IMR-90 (cell line): ENCODE measurements at regions not wholly inside any gene's neighbourhood (a gene's known extent, or its start where the extent isn't known, plus 50 kb on each side); places are given as distances from the start of the nearest gene placed in this dataset.

ENCODE experiments used
- ATAC-seq: fragments of 200-7000 bp; cut with Tn5 transposase; 2 replicates; pipeline ENCODE4 v1.9.1; 2020; ENCODE audit warnings: low read depth, mild to moderate bottlenecking, moderate library complexity
- BruUV-seq: library from RNA; stranded (reverse); fragments of 400-500 nt; replicated peaks from 2 replicates; lab custom pipeline; 2021; lab: Mats Ljungman, UMichigan
- CTCF ChIA-PET: fragments of 300-600 bp; formaldehyde crosslinking; extraction: SDS; loops from one replicate; lab custom pipeline; 2021; ENCODE audit warnings: antibody characterized with exemption; lab: Yijun Ruan, JAX
- POLR2A ChIA-PET: fragments of 300-600 bp; sonication (Branson Sonifier 250); formaldehyde crosslinking; loops from one replicate; lab custom pipeline; 2022; ENCODE audit warnings: antibody characterized with exemption; ENCODE audit not compliant: unreplicated experiment; lab: Charles Lee
- DNase-seq: peaks from one replicate; pipeline ENCODE4 v3.0.0; 2013
- H2AFZ ChIP-seq: replicated peaks from 2 replicates; pipeline ENCODE3; 2013; ENCODE audit warnings: low read length, mild to moderate bottlenecking; ENCODE audit not compliant: poor library complexity
- H2AK5ac ChIP-seq: 2 replicates; pipeline ENCODE4 v1.6.1; 2013; ENCODE audit warnings: low read depth, low read length, inconsistent platforms
- H2AK9ac ChIP-seq: replicated peaks from 2 replicates; pipeline ENCODE3; 2013; ENCODE audit warnings: mild to moderate bottlenecking, low read depth, low read length, moderate library complexity; ENCODE audit not compliant: poor library complexity
- H2BK120ac ChIP-seq: 2 replicates; pipeline ENCODE4 v1.6.1; 2013; ENCODE audit warnings: low read depth, low read length, inconsistent platforms
- H2BK15ac ChIP-seq: 3 replicates; pipeline ENCODE4 v1.6.1; 2013; ENCODE audit warnings: low read depth, low read length, inconsistent platforms
- H2BK20ac ChIP-seq: 2 replicates; pipeline ENCODE4 v1.6.1; 2013; ENCODE audit warnings: low read depth, mild to moderate bottlenecking, inconsistent platforms, low read length, moderate library complexity
- H2BK5ac ChIP-seq: 2 replicates; pipeline ENCODE4 v1.6.1; 2013; ENCODE audit warnings: mild to moderate bottlenecking, low read depth, low read length, inconsistent platforms; ENCODE audit not compliant: poor library complexity, severe bottlenecking
- H3K14ac ChIP-seq: replicated peaks from 2 replicates; pipeline ENCODE4 v1.6.1; 2013; ENCODE audit warnings: low read depth, low read length, inconsistent platforms
- H3K18ac ChIP-seq: 2 replicates; pipeline ENCODE4 v1.6.1; 2013; ENCODE audit warnings: low read depth, low read length, control low read depth
- H3K23ac ChIP-seq: 2 replicates; pipeline ENCODE4 v1.6.1; 2013; ENCODE audit warnings: low read depth, low read length, inconsistent platforms
- H3K27ac ChIP-seq: 2 replicates; pipeline ENCODE4 v1.5.1; 2013; ENCODE audit warnings: mild to moderate bottlenecking, control low read depth, low read length; ENCODE audit not compliant: insufficient read depth
- H3K27me3 ChIP-seq: 2 replicates; pipeline ENCODE4 v1.6.1; 2013; ENCODE audit warnings: low read length; ENCODE audit not compliant: control insufficient read depth, insufficient read depth
- H3K36me3 ChIP-seq: 2 replicates; pipeline ENCODE4 v1.6.1; 2013; ENCODE audit warnings: low read length, mixed read lengths; ENCODE audit not compliant: control insufficient read depth, insufficient read depth
- H3K4ac ChIP-seq: 2 replicates; pipeline ENCODE4 v1.6.1; 2013; ENCODE audit warnings: low read depth, low read length, inconsistent platforms
- H3K4me1 ChIP-seq: 2 replicates; pipeline ENCODE4 v1.6.1; 2013; ENCODE audit warnings: low read length, mixed read lengths; ENCODE audit not compliant: control insufficient read depth, insufficient read depth
- H3K4me2 ChIP-seq: 2 replicates; pipeline ENCODE4 v1.6.1; 2013; ENCODE audit warnings: low read depth, mild to moderate bottlenecking, control low read depth, low read length, moderate library complexity
- H3K4me3 ChIP-seq: 2 replicates; pipeline ENCODE4 v1.5.1; 2013; ENCODE audit warnings: low read depth, mild to moderate bottlenecking, control low read depth, low read length, moderate library complexity; ENCODE audit not compliant: insufficient read depth
- H3K56ac ChIP-seq: 2 replicates; pipeline ENCODE4 v1.6.1; 2013; ENCODE audit warnings: low read length, inconsistent platforms; ENCODE audit not compliant: insufficient read depth; ENCODE audit errors: extremely low read depth
- H3K79me1 ChIP-seq, 2 experiments: 2 replicates each; pipeline ENCODE4 v1.6.1; 2013; ENCODE audit warnings: low read length in 2 of 2, inconsistent platforms in 1 of 2, low read depth in 1 of 2
- H3K9ac ChIP-seq: 2 replicates; pipeline ENCODE4 v1.6.1; 2013; ENCODE audit warnings: low read depth, low read length, control low read depth
- H3K9me1 ChIP-seq: 2 replicates; pipeline ENCODE4 v1.6.1; 2013; ENCODE audit warnings: low read length, inconsistent platforms; ENCODE audit not compliant: insufficient read depth
- H3K9me3 ChIP-seq: 2 replicates; pipeline ENCODE4 v1.6.1; 2013; ENCODE audit warnings: low read length; ENCODE audit not compliant: control insufficient read depth, insufficient read depth
- H4K20me1 ChIP-seq: 2 replicates; pipeline ENCODE4 v1.6.1; 2013; ENCODE audit warnings: low read length, inconsistent platforms; ENCODE audit not compliant: insufficient read depth
- H4K5ac ChIP-seq: 2 replicates; pipeline ENCODE4 v1.6.1; 2013; ENCODE audit warnings: mild to moderate bottlenecking, low read depth, low read length, control low read depth
- H4K8ac ChIP-seq, 2 experiments: 2 replicates each; pipeline ENCODE4 v1.6.1; 2013; ENCODE audit warnings: low read depth in 2 of 2, low read length in 2 of 2, control low read depth in 1 of 2, inconsistent platforms in 1 of 2
- H4K91ac ChIP-seq: 2 replicates; pipeline ENCODE4 v1.6.1; 2013; ENCODE audit warnings: low read depth, low read length, inconsistent platforms; ENCODE audit not compliant: insufficient read depth
- BHLHE40 ChIP-seq: fragments of 150-350 bp; IDR thresholded peaks from 2 replicates; pipeline ENCODE4 v1.6.1; 2016; ENCODE audit warnings: mild to moderate bottlenecking, low read depth, low read length
- CEBPB ChIP-seq: IDR thresholded peaks from 2 replicates; pipeline ENCODE4 v1.6.1; 2012; ENCODE audit warnings: low read depth, low read length, improper control_type of control experiment
- CHD1 ChIP-seq: IDR thresholded peaks from 2 replicates; pipeline ENCODE4 v1.6.1; 2012; ENCODE audit warnings: low read depth, low read length, improper control_type of control experiment
- CTCF ChIP-seq: conservative IDR thresholded peaks from 2 replicates; pipeline ENCODE4 v1.5.1; 2012; ENCODE audit warnings: mild to moderate bottlenecking, low read depth, low read length, improper control_type of control experiment
- ELK1 ChIP-seq: fragments of 150-350 bp; IDR thresholded peaks from 2 replicates; pipeline ENCODE4 v1.6.1; 2016; ENCODE audit warnings: low read depth, mild to moderate bottlenecking, low read length, moderate library complexity, borderline replicate concordance
- FOS ChIP-seq: fragments of 150-350 bp; IDR thresholded peaks from 2 replicates; pipeline ENCODE4 v1.6.1; 2016; ENCODE audit warnings: low read depth, low read length
- MAFK ChIP-seq: IDR thresholded peaks from 2 replicates; pipeline ENCODE4 v1.6.1; 2012; ENCODE audit warnings: low read depth, low read length, improper control_type of control experiment
- MAZ ChIP-seq: IDR thresholded peaks from 2 replicates; pipeline ENCODE4 v1.6.1; 2012; ENCODE audit warnings: low read depth, mild to moderate bottlenecking, low read length, improper control_type of control experiment, moderate library complexity, borderline replicate concordance
- MXI1 ChIP-seq: IDR thresholded peaks from 2 replicates; pipeline ENCODE4 v1.6.1; 2012; ENCODE audit warnings: low read depth, mild to moderate bottlenecking, low read length, moderate library complexity, borderline replicate concordance
- NFE2L2 ChIP-seq: fragments of 150-350 bp; IDR thresholded peaks from 2 replicates; pipeline ENCODE4 v1.6.1; 2016; ENCODE audit warnings: low read depth, mild to moderate bottlenecking, low read length
- POLR2A ChIP-seq: IDR thresholded peaks from 2 replicates; pipeline ENCODE4 v1.6.1; 2012; ENCODE audit warnings: mild to moderate bottlenecking, low read depth, low read length
- RAD21 ChIP-seq: IDR thresholded peaks from 2 replicates; pipeline ENCODE4 v1.6.1; 2012; ENCODE audit warnings: low read length, improper control_type of control experiment
- RCOR1 ChIP-seq: IDR thresholded peaks from 2 replicates; pipeline ENCODE4 v1.6.1; 2012; ENCODE audit warnings: mild to moderate bottlenecking, low read length, improper control_type of control experiment; ENCODE audit not compliant: insufficient replicate concordance
- RFX5 ChIP-seq: IDR thresholded peaks from 2 replicates; pipeline ENCODE4 v1.8.0; 2012; ENCODE audit warnings: low read depth, mild to moderate bottlenecking, low read length, moderate library complexity
- SMC3 ChIP-seq: fragments of 150-350 bp; IDR thresholded peaks from 2 replicates; pipeline ENCODE4 v1.6.1; 2016; ENCODE audit warnings: low read depth, mild to moderate bottlenecking, antibody characterized with exemption, low read length, moderate library complexity
- USF2 ChIP-seq: fragments of 150-350 bp; IDR thresholded peaks from 2 replicates; pipeline ENCODE4 v1.6.1; 2017; ENCODE audit warnings: mild to moderate bottlenecking, antibody characterized with exemption, low read length, low read depth
- WGBS, 2 experiments: methylation state at CpG; one replicate each; pipeline versions ENCODE4 v1.1.5 to v1.1.7; 2013; ENCODE audit warnings: missing lambda C conversion rate in 2 of 2; ENCODE audit not compliant: insufficient read length in 1 of 2; ENCODE audit errors: extremely low coverage in 2 of 2; 5-methylcytosine and 5-hydroxymethylcytosine counted together
- dilution Hi-C: fragments of 300-500 bp; cut with HindIII; formaldehyde crosslinking; loops from one replicate; pipeline ENCODE4 v1.14.3; 2018; ENCODE audit warnings: low sequenced_read_pairs; ENCODE audit not compliant: unreplicated experiment
- in situ Hi-C: fragments of 300-500 bp; cut with MboI; formaldehyde crosslinking; loops from 3 replicates; pipeline ENCODE4 v1.14.3; 2019; ENCODE audit warnings: low sequenced_read_pairs, inconsistent platforms, mixed read lengths
- intact Hi-C: fragments of 100-400 bp; cut with micrococcal nuclease; formaldehyde crosslinking; loops from 2 replicates; pipeline ENCODE4 v1.10.0; 2022

GRCh38 chr9:12965303-12965702 lies 190.5 kb downstream of the LURAP1L start:
- Histone ChIP-seq H2BK15ac (no peak overlapping the region), H4K20me1 (no peaks in the 10 kb centered on the region), H4K91ac (no peak overlapping the region), H3K4me1 (peaks cover 10% of the 10 kb centered on the region; the same call in 1 of the 2 replicates), H2AK9ac (no peak overlapping the region), H3K18ac (no peak overlapping the region), H3K9ac (no peak overlapping the region), H4K5ac (no peak overlapping the region), H3K14ac (no peak overlapping the region), H3K23ac (no peak overlapping the region), H3K27me3 (no peaks in the 10 kb centered on the region), H3K4me3 (no peak overlapping the region), H2BK5ac (no peak overlapping the region), H3K4me2 (no peak overlapping the region), H2BK120ac (no peak overlapping the region), H3K56ac (no peak overlapping the region), H2BK20ac (no peak overlapping the region), H4K8ac (no peak overlapping the region), H2AK5ac (no peak overlapping the region), H2AFZ (no peak overlapping the region), H3K79me1 (no peaks in the 10 kb centered on the region), H3K9me3 (no peaks in the 10 kb centered on the region), H3K36me3 (no peaks in the 10 kb centered on the region), H3K9me1 (no peaks in the 10 kb centered on the region; the same call in 1 of the 2 replicates), H3K27ac (no peak overlapping the region), H3K4ac (no peak overlapping the region)
- ChIA-PET POLR2A (no interaction called here), CTCF (no interaction called here)
- no CpG with 5 or more reads among the region's 1 CpG for WGBS, 2 experiments
- ATAC-seq (no peak), DNase-seq (no peak)
- intact Hi-C loops (no loop called here), dilution Hi-C loops (no loop called here), in situ Hi-C loops (no loop called here)
- TF ChIP-seq FOS: no peak
- no peak for TF ChIP-seq MXI1
- no peak for TF ChIP-seq BHLHE40
- no peak for TF ChIP-seq POLR2A
- no peak for TF ChIP-seq NFE2L2
- TF ChIP-seq MAZ: no peak
- no peak for TF ChIP-seq ELK1
- no peak for TF ChIP-seq CEBPB
- no peak for TF ChIP-seq CHD1
- no peak for TF ChIP-seq RCOR1
- no peak for TF ChIP-seq CTCF
- TF ChIP-seq RFX5: no peak
- no peak for TF ChIP-seq SMC3
- no peak for TF ChIP-seq USF2
- TF ChIP-seq RAD21: no peak
- TF ChIP-seq MAFK: no peak
- BruUV-seq: no TSS peak
